Right lung (tissue), 2 donors: ENCODE measurements at regions not wholly inside any gene's neighbourhood (a gene's known extent, or its start where the extent isn't known, plus 50 kb on each side); places are given as distances from the start of the nearest gene placed in this dataset.

Source experiments
- DNase-seq, 2 donors: peaks; one replicate each; pipeline ENCODE4 v3.0.0-alpha.2; 2013

- DNase-seq, result peak in 1 of 2 donors; percentile 31
Observed at GRCh38 chr2:158006961-158007719, 94.5 kb upstream of the UPP2 start.

- no peak for DNase-seq
Observed at GRCh38 chr2:158004126-158004764, 97.4 kb upstream of the UPP2 start.

GRCh38 chr2:158002079-158002478 is 99.6 kb upstream of the UPP2 start:
- no peak for DNase-seq

GRCh38 chr2:157996799-157997198 is 104.9 kb upstream of the UPP2 start:
- no peak for DNase-seq

- no peak for DNase-seq
Observed at GRCh38 chr2:157995117-157995516, 106.6 kb upstream of the UPP2 start.

GRCh38 chr2:157991932-157992331 is 109.7 kb upstream of the UPP2 start:
- DNase-seq, result no peak

- no peak for DNase-seq
Observed at GRCh38 chr2:157990173-157990572, 111.5 kb upstream of the UPP2 start.

GRCh38 chr2:157989227-157989626 is 112.4 kb upstream of the UPP2 start:
- no peak for DNase-seq

- DNase-seq, result no peak
Observed at GRCh38 chr2:157986761-157987160, 110.6 kb upstream of the ACVR1 start.

GRCh38 chr2:157984866-157985265 is 108.7 kb upstream of the ACVR1 start:
- DNase-seq, result no peak

GRCh38 chr2:157980020-157980419 is 103.9 kb upstream of the ACVR1 start:
- DNase-seq, result no peak

- no peak for DNase-seq
Observed at GRCh38 chr2:157971702-157972101, 95.6 kb upstream of the ACVR1 start.

- DNase-seq, result no peak
Observed at GRCh38 chr2:157967856-157968255, 91.7 kb upstream of the ACVR1 start.

GRCh38 chr2:157959249-157959648 is 83.1 kb upstream of the ACVR1 start:
- DNase-seq, result no peak

- no peak for DNase-seq
Observed at GRCh38 chr2:157957596-157957995, 81.5 kb upstream of the ACVR1 start.

- DNase-seq, result peak; percentile 16 to 18
Observed at GRCh38 chr2:157952558-157952957, 76.4 kb upstream of the ACVR1 start.

- DNase-seq, result no peak
Observed at GRCh38 chr2:157948856-157949255, 72.7 kb upstream of the ACVR1 start.

GRCh38 chr2:157946919-157947557 is 70.9 kb upstream of the ACVR1 start:
- DNase-seq, result no peak

GRCh38 chr2:157940024-157940423 is 63.9 kb upstream of the ACVR1 start:
- no peak for DNase-seq

GRCh38 chr2:157938556-157938955 is 62.4 kb upstream of the ACVR1 start:
- no peak for DNase-seq

- DNase-seq, result no peak
Observed at GRCh38 chr2:157936406-157936805, 60.3 kb upstream of the ACVR1 start.

- no peak for DNase-seq
Observed at GRCh38 chr2:157935378-157935906, 59.3 kb upstream of the ACVR1 start.
